ENCODE measurements at regions not wholly inside any gene's neighbourhood (a gene's known extent, or its start where the extent isn't known, plus 50 kb on each side); places are given as distances from the start of the nearest gene placed in this dataset.

GRCh38 chr3:189569473-189569872 is 61.7 kb upstream of the TP63 start:
- TF ChIP-seq CTCF (IDR thresholded peaks at IDR 0.05): no peak
- no peak for TF ChIP-seq POLR2A (IDR thresholded peaks at IDR 0.05)
